HG02678 (cell line): ENCODE measurements at regions not wholly inside any gene's neighbourhood (a gene's known extent, or its start where the extent isn't known, plus 50 kb on each side); places are given as distances from the start of the nearest gene placed in this dataset.

ENCODE experiments used
- ATAC-seq: cut with Tn5 transposase; IDR thresholded peaks from one replicate; pipeline ENCODE4 v1.9.1; 2021; ENCODE audit warnings: mild to moderate bottlenecking, moderate library complexity; ENCODE audit not compliant: unreplicated experiment

DNA sequence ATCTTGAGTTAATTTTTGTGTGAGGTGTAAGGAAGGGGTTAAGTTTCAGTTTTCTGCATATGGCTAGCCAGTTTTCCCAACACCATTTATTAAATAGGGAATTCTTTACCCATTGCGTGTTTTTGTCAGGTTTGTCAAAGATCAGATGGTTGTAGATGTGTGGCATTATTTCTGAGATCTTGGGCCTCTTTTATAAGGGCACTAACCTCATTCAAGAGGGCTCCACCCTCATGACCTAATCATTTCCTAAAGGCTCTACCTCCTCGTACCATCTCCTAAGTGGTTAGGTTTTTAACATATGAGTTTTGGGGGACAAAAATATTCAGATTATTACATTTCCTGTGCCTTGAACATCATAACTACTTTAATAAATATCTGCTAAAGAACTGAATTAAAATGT lies 510.9 kb downstream of the UTRN start:
- ATAC-seq: no peak

DNA sequence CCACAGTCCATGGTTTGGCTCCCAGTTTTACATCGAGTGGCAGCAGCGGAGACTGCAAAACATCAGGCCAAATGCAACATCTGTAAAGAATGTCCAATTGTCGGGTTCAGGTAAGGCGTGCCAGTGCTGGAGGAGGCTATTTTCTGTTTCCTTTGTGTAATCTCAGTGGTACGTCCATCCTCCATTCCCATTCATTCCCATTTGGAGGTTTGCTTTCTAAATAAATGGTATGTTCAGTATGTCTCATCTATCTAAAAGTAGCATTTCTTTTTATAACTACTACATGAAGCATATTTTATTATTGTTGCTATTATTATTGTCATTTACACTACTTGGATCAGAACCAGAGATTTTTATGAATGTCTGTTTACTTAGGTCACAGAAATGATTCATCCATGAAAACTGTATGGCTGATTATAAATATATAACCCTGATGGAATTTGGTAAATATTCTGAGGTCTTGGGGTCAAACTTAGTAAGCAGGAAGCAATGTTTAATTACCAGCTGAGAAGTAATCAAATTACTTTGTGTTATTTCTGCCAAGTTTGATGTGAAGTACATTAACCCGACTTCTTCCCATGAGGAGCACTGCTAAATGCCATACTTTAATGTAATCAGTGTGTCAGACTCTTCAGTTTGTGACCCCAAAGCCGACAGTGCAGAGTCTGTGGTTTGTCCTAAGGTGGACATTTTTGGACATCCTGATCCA lies 512.9 kb downstream of the UTRN start:
- ATAC-seq: no peak

DNA sequence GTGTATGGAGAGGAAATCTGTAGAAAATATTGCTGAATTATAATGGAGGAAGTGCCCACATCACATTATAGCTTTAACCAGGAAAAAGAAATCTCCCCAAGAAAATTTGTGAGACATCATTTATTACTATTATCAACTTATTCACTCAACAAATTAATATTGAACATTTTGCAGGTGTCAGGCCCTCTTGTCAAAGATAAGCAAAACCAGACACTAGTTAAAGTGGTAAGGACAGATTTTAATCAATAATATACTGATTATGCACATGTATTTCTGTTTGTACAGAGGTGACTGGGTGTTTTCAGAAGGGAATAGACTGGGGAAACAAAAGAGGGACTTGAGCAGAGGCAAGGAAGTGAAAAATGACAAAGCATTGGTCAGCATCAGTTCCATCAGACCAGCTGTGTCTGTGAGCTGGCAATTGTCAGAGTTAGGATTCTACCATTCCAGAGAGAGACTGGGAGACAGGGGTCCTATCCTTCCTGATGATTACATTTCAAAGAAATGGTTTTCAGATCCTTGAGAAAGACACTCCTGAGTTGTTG lies 519.2 kb downstream of the UTRN start:
- no peak for ATAC-seq

DNA sequence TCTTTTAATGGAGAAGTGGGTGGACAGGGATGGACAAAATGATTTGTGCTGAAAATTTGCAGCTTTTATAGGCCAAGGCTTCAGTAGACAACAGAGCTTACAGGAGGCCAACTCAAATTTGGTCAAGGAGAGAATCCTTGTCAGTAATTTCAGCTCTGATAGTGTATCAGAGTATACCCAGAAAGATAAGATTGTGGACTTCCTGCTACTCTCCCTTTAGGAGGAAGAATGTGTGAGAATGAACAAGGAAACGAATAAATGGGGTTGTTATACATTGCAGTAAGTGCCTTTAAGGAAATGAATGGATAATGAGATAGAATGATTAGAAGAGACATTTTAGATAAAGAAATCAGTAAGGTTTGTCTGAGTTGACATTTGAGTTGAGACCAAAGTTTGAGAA lies 519.9 kb downstream of the UTRN start:
- no peak for ATAC-seq

DNA sequence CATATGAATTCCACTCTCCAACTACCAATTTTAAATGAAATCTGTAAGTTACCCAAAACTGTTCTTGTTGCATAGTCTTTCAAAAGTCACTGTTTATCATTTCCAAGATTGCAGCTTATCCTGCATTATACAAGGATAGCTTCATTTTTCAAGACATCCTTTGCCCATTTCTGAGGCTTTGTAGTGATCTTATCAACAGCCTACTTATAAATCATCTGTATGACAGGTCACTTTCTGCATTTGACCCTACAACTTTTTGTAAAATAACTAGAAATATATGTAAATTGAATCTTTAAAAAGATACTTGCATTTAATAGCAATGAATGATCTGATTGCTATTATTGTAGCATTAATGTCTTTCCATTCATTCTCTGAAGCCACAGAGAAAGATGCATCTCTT lies 521.1 kb downstream of the UTRN start:
- no peak for ATAC-seq

DNA sequence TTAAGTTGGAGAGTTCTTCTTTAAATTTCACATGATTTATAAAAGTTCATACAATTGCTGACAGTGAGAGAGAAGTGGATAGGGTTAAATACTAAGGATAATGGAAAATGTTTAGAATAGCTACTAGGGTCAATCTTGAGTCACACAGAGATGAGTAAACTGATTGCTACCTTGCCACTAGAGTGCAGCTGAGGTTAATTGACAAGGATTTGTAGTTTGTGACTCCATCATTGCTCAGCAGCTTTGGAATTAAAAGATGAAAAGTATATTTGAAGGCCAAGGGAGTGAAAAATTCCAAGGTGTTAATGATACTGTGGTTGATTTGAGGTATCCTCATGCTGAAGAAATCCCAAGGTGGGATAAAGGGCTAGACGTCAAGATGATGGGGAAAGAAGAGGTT lies 524.0 kb downstream of the UTRN start:
- ATAC-seq: no peak

DNA sequence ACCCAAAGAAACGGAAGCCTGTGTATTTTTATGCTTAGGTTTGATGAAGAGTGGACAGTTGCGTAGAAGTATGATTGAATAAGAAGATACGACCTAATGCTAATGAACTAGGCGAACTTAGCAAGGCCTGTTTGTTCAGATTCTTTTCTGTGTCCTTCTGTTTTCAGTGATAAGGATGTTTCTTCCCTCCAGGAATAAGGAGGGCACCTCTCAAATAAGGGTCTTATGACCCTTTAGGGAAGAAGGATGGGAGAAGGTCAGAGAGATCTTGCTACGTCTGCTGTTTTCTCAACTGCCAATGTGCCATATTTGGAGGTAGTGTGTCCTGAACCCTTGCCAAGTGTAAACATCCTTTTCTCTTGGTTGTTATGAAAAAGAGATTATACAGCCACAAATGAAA lies 524.8 kb downstream of the UTRN start:
- ATAC-seq: no peak

DNA sequence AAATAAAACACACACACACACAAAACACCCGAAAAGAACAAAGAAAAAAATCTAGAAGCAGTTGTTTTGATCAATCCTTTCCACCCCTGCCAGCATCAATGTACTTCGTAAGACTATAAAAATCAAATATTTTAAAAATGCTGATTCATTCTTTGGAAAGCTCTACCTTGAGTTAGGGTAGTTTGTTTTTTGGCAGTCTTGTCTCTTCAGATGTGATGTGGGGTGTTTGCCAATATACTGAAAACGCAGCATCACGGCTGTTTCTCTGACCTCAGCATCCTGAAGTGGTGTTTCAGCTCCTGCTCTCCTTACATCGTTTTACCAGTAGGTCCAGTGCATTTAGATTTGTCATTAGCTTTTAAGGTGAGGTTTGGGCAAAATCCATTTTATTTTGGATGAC lies 526.0 kb downstream of the UTRN start:
- no peak for ATAC-seq

DNA sequence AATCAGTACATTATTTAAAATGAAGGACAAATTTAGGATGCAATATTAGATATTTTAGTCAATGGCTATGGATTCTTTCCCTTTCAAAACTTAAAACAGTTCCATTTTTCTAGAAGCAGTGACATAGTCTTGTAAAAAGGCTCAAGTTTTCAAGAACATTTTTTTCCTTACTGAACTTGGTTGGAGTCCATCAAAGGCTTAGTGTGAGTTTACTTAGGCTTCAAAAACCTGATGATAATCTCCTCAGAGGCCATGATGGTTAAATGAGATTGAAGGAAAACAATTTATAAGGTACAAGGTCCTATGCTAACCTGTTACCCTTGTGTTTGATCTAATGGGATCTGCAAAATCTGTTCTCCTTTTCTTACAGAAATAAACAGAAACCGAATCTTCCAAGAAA lies 531.8 kb downstream of the UTRN start:
- ATAC-seq: no peak

DNA sequence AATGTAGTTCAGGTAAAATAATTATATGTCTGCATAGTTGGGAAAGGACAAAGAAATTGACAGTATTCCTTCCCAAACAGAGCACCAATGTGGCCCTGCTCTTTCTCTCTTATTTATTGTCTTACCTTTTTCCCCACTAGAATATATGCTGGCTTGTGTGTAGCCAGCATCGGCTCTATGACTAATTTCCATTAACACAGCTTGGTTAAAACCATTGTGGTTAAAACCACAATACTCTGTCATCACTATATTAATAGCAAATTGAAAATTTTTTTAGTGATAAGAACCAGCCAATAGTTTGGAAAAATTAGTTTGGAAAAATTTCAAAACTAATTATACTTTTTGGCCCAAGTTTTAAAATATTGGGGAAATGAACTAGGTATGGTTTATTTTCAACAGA lies 535.1 kb downstream of the UTRN start:
- ATAC-seq: peak; percentile 87

DNA sequence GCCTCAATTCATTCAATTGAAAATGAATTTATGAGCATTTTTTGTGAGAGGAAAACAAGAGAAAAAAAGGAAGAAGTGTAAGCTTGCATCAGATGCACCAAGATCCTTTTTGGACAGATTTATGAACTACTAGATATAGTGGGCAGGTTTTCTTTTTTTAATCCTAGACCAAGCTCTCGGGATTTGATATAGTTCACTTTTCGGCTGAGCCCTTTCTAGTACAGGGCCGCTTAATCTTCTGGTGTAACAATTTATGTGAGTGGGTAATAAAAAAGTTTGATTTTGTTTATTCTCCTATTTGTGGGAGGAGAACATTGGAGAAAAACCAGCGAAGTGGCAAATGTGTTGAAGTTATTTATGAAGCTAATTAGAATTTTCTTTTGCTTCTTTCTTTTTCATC lies 538.0 kb downstream of the UTRN start:
- ATAC-seq: no peak

DNA sequence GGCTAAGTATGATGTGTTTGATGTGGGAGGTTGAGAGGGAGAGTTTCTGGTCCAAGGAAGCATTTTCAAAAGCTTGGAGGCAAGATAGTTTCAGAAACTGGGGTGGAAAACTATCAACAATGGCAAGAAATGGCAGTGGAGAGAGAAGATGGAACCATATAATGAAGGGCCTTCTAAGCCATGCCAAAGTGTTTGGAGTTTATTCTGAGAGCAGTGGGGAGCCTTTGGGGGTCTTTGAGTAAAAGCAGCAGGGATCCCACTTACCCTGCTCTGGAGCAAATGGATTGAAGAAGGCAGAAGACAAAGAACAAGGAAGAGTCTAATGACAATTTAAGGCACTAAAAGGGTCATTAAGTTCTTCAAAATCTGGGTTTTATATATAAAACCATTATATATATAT lies 538.9 kb downstream of the UTRN start:
- no peak for ATAC-seq

DNA sequence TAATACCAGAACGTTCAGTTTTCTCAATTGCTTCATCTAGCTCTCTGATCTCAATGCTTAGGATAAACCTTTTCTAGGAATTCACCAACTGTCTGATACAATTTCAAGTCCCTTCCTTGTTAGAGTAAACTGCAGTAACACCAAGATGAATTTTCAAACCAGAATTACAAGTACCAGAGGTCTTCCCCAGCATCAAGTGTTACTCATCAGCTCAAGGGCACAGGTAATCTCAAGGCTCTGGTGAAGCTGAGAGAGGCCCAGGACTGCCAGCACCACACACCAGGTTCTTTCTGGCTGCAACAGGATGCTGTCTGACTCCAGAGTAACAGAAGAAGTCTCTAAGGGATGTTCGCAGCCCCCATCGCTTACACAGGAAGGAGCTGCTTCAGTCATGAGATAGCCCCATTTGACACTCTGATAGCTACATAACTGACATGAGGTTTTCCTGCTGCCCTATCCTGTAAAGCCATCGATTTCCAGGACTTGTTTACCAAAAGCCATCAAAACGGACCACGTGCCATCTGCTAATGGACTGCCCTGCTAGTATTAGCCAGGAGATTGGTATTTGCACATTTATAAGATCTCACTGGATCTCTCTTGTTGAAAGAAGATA lies 549.4 kb downstream of the UTRN start:
- no peak for ATAC-seq

DNA sequence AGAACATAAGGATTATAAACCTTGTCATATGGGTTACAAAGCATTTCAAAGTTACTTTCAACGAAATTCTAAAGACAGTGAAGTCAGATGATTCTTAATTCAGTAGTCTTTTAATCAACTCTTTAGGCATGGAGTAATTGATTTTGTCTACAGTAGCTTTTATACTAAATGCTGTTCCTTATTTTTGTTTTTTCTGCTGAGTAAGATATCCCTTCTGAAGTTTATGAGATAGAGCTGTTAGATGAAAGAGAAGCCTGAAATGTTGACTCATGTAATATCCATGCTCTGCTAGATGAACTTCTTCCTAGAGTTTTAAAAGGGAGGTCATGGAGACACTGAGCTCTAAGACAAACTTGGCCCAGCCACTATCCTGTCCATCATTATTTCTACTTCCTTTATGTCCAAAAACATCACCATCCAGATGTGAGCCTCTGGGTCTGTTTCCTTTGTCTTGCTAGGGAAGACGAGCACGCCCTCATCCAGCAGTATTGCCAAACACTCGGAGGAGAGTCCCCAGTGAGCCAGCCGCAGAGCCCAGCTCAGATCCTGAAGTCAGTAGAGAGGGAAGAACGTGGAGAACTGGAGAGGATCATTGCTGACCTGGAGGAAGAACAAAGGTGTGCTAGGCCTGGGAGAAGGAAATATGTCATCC lies 550.3 kb downstream of the UTRN start:
- ATAC-seq: no peak

DNA sequence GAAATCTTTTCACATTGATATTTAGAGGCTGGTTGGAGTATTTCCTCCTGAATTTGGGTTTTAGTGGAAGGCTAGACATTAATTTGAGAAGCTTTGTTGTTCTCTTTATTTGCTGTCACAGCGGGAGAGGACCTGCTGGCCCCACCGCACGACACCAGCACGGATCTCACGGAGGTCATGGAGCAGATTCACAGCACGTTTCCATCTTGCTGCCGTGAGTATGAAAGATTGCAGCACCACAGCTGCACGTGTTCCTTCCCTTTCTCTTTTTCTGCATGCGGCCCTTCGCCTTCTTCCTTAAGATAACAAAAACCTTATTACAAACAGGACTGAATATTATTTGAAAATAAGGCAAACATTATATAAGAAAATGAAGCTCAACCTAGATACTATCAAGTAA lies 555.5 kb downstream of the UTRN start:
- ATAC-seq: no peak

DNA sequence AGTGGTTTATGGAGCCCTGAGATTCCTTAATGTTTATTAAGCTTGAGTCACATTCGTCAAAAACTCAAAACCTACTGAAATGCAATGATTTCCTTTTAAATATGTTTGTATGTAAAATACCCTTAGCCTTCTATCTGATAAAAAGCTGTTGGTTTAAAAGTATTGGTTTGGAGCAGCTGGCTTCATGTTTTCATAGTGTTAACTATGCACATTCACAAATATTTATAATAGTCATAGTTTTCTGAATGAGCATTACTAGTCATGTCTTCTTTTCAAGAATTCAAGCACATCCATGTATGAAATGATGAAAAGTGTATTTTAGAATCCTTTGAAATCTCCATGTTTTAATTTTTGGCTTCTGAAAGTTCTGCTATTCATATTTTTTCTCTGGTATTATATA lies 558.6 kb downstream of the UTRN start:
- no peak for ATAC-seq

DNA sequence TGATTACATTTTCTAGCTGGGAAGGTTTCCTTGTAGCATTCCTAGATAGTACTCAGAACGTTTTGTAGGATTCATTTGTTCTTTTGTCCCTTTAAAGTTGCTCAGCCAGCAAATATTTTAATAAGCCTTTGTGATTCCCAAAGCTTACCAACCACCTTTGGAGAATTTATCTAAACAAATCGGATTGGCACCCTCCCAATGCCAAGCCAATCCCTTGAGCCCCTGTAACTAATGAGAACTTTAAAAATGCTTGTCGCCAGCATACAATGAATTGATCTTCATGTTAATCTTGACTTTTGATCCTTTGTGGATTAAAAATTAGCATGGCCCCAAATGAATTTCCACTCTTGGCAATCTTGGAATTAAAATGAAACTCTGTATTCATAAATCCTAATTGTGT lies 559.5 kb downstream of the UTRN start:
- no peak for ATAC-seq

DNA sequence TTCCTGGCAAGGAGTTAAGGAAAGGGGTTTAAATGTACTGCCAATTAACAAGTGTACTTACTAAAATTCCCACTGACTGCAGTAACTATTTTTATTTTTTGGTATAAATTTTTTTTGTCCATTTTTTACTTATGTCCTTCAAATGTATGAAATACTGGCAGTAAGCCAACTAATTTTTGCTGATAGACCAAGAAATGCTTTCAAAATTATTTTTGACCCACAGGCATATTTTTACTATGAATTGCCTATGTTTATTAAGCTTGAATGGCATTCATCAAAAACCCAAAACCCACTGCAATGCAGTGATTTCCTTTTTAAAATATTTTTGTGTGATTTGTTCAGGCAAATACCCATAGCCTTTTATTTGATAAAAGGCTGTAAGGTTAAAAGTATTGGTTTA lies 560.1 kb downstream of the UTRN start:
- no peak for ATAC-seq

DNA sequence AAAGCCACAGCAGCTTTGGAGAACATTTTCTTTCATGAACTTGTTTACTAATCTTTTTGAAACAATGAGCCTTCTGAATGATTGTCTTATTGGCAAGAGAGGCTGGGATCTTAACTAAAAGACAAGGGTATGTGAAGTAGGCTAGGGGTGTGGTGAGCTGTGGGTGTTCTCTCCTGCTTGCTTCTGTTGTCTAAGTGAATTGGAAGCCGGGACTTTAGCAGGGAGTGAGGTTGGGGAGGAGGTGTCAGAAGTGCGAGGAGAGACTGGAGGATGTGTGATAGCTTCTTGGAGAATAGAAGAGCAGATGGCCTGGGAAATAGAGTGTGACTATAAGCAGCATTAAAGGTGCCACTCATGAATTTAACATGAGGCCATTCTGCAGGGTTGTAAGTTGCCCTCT lies 562.8 kb downstream of the UTRN start:
- no peak for ATAC-seq

DNA sequence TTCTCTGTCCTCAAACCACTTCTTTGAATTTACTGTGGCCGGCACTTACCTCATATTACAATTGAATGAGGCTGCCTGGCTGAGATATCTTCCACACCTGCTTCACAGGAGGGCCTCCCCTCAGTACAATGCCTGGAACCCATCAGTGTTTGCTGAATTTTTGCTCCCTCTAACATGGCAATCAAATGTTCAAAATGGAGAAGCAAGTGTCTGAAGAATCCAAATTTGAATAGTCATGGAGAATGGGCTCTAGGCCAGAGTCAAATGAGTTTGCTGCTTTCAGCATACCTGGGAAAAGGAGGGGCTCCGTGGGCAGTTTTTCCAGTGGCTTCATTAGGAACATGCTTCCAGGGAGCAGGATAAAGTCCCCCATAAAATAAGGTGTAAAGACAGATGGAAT lies 564.8 kb downstream of the UTRN start:
- ATAC-seq: no peak

DNA sequence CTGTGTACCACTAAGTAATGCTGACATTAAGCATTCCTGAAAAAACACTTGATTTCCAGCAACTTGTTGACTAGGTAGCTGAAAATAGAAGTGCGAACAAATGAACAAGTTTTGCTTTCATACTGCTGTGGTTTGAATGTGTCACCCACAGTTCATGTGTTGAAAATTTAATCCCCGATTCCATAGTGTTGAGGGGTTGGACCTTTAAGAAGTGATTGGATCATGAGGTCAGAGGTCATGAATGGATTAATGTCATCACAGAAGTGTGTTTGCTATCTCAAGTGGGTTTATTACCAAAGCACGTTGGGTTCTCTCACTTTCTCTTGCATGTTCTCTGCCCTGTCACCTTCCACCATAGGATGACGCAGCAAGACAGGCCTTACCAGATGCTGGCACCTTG lies 568.5 kb downstream of the UTRN start:
- no peak for ATAC-seq

DNA sequence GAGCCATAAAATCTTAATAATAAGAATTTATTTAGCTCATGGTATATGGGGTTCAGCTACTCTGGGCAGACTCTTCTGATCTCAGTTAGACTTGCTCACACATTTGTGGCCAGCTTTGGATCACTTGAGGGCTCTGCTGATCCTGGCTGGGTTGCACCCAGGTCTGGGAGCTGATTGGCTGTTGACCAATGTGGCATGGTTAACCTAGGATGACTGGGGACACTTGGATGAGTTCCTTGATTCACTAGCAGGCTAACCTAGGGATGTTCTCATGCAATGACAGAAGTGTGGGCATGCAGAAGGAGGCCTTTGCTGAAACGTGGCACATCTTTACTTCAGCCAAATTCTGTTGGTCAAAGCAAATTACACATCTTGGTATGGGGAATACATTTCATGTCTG lies 569.5 kb downstream of the UTRN start:
- no peak for ATAC-seq
